Lower lobe of right lung (tissue), 2 donors: ENCODE measurements at regions not wholly inside any gene's neighbourhood (a gene's known extent, or its start where the extent isn't known, plus 50 kb on each side); places are given as distances from the start of the nearest gene placed in this dataset.

ENCODE experiments used
- ATAC-seq, 2 donors: fragments of 200-7000 bp; cut with Tn5 transposase; one replicate each; pipeline ENCODE4 v1.9.1; 2020 to 2022; ENCODE audit warnings: mild to moderate bottlenecking in 2 of 2, moderate library complexity in 2 of 2
- DNase-seq: peaks from one replicate; pipeline ENCODE4 v3.0.0-alpha.2; 2020
- H3K27ac ChIP-seq: fragments of 200-600 bp; one replicate; pipeline ENCODE4 v1.8.0; 2022
- H3K27me3 ChIP-seq: fragments of 200-600 bp; one replicate; pipeline ENCODE4 v1.8.0; 2022; ENCODE audit warnings: low read depth
- H3K36me3 ChIP-seq: fragments of 200-600 bp; one replicate; pipeline ENCODE4 v1.8.0; 2022; ENCODE audit warnings: mild to moderate bottlenecking
- H3K4me1 ChIP-seq: fragments of 200-600 bp; one replicate; pipeline ENCODE4 v1.8.0; 2022
- H3K4me3 ChIP-seq: fragments of 200-600 bp; one replicate; pipeline ENCODE4 v1.8.0; 2022; ENCODE audit warnings: mild to moderate bottlenecking
- H3K9me3 ChIP-seq: fragments of 200-600 bp; one replicate; pipeline ENCODE4 v1.8.0; 2022
- intact Hi-C: fragments of 100-400 bp; cut with DNase I; formaldehyde crosslinking; loops from one replicate; pipeline ENCODE4 v1.11.0; 2022
- TF ChIP-seq, protein P1 (sequence below): fragments of 200-600 bp; IDR thresholded peaks from one replicate; pipeline ENCODE4 v1.8.0; 2022; ENCODE audit warnings: antibody characterized with exemption, mild to moderate bottlenecking
- donor health status: DM: no; HTN: yes; CAD: no; lungs with severe emphysema.

DNA sequence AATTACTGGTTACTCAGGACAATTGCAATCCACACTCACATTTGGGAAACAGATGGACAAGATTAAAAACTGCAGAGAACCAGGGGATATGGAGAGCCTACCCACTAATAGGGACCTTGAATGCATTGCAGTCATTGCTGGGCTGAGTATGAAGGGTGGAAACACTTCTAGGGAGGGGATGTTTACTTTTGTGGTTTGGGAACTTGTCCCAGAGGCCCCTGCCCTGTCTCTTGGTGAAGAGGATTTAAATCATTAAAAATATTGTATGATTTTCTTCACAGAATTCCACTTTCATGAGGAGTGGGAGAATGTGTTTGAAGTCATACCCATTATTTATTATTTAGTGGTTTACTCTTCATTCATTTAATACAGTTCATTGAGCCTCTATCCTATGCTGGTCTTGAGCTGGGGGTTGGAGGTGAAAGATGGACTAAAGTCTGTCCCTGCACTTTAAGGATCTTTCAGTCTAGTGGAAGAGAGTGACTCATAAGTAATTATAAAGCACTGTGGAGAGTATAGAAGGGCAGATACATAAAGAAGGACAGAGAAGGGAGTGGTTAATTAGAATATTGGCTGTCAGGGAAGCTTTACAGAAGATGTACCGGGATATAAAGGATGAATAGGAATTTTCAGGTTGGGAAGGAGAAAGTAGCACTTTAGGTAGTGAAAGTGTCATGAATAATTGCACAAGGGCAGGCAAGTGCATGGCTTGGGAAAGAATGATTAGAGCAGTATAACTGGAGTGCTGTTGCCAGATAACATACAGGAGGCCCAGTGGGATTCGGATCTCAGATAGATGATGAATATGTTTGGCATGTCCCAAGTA lies 313.4 kb downstream of the LPIN1 start:
- H3K27ac ChIP-seq = no peak overlapping the region
- H3K4me1 ChIP-seq = no peaks in the 10 kb centered on the region
- no peaks in the 10 kb centered on the region for H3K9me3 ChIP-seq
- ATAC-seq (no peak), DNase-seq (no peak)
- no peaks in the 10 kb centered on the region for H3K36me3 ChIP-seq
- TF ChIP-seq, protein P1, sequence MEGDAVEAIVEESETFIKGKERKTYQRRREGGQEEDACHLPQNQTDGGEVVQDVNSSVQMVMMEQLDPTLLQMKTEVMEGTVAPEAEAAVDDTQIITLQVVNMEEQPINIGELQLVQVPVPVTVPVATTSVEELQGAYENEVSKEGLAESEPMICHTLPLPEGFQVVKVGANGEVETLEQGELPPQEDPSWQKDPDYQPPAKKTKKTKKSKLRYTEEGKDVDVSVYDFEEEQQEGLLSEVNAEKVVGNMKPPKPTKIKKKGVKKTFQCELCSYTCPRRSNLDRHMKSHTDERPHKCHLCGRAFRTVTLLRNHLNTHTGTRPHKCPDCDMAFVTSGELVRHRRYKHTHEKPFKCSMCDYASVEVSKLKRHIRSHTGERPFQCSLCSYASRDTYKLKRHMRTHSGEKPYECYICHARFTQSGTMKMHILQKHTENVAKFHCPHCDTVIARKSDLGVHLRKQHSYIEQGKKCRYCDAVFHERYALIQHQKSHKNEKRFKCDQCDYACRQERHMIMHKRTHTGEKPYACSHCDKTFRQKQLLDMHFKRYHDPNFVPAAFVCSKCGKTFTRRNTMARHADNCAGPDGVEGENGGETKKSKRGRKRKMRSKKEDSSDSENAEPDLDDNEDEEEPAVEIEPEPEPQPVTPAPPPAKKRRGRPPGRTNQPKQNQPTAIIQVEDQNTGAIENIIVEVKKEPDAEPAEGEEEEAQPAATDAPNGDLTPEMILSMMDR = no peak
- intact Hi-C loops = no loop called here
- no peak overlapping the region for H3K4me3 ChIP-seq
- peaks cover 4% of the 10 kb centered on the region for H3K27me3 ChIP-seq

DNA sequence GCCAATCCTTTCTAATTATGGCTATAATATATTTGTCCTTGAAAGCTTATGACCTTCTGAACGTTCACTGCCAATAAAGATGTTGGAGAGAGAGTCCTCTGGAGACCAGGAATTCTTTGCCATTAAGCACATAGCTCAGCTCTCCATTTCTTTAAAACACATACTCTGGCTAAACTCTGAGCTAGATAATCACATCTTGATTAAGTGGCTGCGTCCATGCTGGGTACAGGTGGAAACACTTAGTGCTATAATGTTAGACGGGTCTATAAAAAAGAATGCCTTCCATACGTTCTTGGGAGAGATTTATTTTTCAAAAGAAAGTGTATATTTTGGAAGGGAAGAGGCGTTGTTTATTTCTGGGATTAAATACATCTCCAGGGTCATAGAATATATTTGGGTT lies 314.5 kb downstream of the LPIN1 start:
- Histone ChIP-seq H3K27me3 (peaks cover 4% of the 10 kb centered on the region), H3K27ac (no peak overlapping the region), H3K4me1 (no peaks in the 10 kb centered on the region), H3K9me3 (no peaks in the 10 kb centered on the region), H3K36me3 (no peaks in the 10 kb centered on the region), H3K4me3 (no peak overlapping the region)
- ATAC-seq (no peak), DNase-seq (no peak)
- intact Hi-C loops = no loop called here
- TF ChIP-seq, protein P1 = no peak

DNA sequence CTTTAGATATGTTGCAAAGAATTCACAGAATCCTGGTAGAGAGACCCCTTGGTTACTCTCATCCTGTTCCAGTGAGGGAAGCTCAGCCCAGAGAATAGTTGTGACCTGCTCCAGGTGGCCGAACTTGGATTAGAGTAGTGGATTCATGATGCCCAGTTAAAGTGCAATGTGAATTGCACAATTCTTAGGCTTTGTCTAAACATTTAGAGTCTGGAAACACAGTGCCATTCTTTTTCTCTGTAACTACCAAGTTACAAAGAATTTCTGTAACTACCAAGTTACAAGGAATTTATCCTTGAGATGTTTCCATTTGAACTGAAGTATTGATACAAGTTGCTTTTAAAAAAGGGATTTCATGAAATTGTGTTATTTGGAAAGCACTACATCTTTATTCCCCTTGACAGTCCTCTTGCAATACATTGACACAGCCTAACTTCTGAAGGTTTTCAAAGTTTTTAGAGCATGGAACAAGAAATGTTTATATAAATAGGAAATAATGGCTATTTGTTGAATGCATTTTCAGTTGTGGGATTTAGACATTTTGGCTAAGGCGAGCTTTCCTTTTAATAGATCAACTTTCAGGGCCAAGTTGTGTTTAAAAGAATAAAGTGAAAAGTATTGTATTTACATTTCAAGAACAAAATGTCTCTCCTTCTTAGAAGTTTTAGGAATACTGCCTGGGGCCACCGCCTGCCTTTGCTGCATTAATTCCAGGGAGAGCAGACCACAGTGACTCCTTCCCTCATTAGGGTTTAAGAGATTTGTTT lies 315.0 kb downstream of the LPIN1 start:
- H3K27me3 ChIP-seq = peaks cover 4% of the 10 kb centered on the region
- no peaks in the 10 kb centered on the region for H3K9me3 ChIP-seq
- H3K36me3 ChIP-seq = no peaks in the 10 kb centered on the region
- ATAC-seq = no peak
- intact Hi-C loops = no loop called here
- DNase-seq = no peak
- TF ChIP-seq, protein P1 = no peak
- H3K27ac ChIP-seq = no peak overlapping the region
- H3K4me1 ChIP-seq = no peaks in the 10 kb centered on the region
- H3K4me3 ChIP-seq = no peak overlapping the region

DNA sequence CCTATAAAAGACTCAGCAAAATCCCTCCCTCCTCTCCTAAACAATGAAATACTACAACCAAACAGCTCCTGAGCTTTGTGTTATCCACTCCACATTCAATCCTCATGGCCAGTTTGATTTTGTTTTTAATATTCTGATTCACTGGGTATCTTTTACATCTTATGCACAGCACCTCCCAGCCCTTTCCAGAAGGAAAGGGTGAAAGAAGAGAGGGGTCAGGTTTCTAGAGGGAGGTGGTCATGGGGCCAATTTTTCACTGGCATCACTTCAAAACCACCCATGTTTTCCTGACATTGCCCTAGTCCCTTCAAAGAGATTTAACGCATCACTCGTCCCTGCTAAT lies 315.6 kb downstream of the LPIN1 start:
- no peaks in the 10 kb centered on the region for H3K36me3 ChIP-seq
- H3K27me3 ChIP-seq = peaks cover 4% of the 10 kb centered on the region
- no peak overlapping the region for H3K4me3 ChIP-seq
- ATAC-seq = no peak
- no peak overlapping the region for H3K27ac ChIP-seq
- no peaks in the 10 kb centered on the region for H3K4me1 ChIP-seq
- H3K9me3 ChIP-seq = no peaks in the 10 kb centered on the region
- TF ChIP-seq, protein P1 = no peak
- no peak for DNase-seq
- intact Hi-C loops = no loop called here

DNA sequence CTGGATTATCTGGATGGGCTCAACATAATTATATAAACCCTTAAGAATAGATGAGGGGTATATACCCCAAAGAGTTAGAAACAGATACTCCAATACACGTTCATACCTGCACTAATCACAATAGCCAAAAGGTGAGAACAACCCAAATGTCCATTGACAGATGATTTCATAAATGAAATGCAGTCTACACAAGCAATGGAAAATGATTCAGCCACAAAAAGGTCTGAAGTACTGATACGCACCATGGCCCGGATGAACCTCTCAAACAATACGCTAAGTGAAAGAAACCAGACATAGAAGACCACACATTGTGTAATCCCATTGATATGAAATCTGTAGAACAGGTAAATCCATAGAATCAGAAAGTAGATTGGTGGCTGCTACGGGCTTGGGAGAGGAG lies 316.8 kb downstream of the LPIN1 start:
- ATAC-seq (no peak), DNase-seq (no peak)
- H3K4me1 ChIP-seq = no peaks in the 10 kb centered on the region
- H3K27me3 ChIP-seq = peaks cover 4% of the 10 kb centered on the region
- TF ChIP-seq, protein P1 = no peak
- no peaks in the 10 kb centered on the region for H3K9me3 ChIP-seq
- intact Hi-C loops = no loop called here
- H3K36me3 ChIP-seq = no peaks in the 10 kb centered on the region
- H3K27ac ChIP-seq = no peak overlapping the region
- no peak overlapping the region for H3K4me3 ChIP-seq
